Adrenal gland (tissue), 9 donors: ENCODE measurements at regions not wholly inside any gene's neighbourhood (a gene's known extent, or its start where the extent isn't known, plus 50 kb on each side); places are given as distances from the start of the nearest gene placed in this dataset.

Source experiments
- DNase-seq, 7 donors: peaks; one replicate each; pipeline ENCODE4 v3.0.0-alpha.2; 2019 to 2020
- H3K27ac ChIP-seq, 5 donors: fragments of 200-600 bp; sonication (generic) in 4 of 5; 1 replicate in 3 of 5; 2 replicates in 2 of 5; pipeline versions ENCODE4 v1.5.1 to v1.8.0; 2016 to 2020; ENCODE audit warnings: mild to moderate bottlenecking in 1 of 5
- H3K27me3 ChIP-seq: fragments of 200-600 bp; 2 replicates; pipeline ENCODE4 v1.8.0; 2021
- H3K36me3 ChIP-seq, 2 donors: fragments of 200-600 bp; replicated peaks in 1 of 2; 1 replicate in 1 of 2; 2 replicates in 1 of 2; pipeline versions ENCODE4 v1.5.1 to v1.8.0; 2018 to 2022
- H3K4me1 ChIP-seq, 2 donors: fragments of 200-600 bp; replicated peaks in 1 of 2; 1 replicate in 1 of 2; 2 replicates in 1 of 2; pipeline versions ENCODE4 v1.5.1 to v1.8.0; 2018 to 2021
- H3K4me3 ChIP-seq, 4 donors: fragments of 200-600 bp; sonication (generic) in 3 of 4; one replicate each; pipeline ENCODE4 v1.5.1; 2016 to 2018
- H3K9me3 ChIP-seq, 3 donors: fragments of 200-600 bp; sonication (generic) in 1 of 3; replicated peaks in 1 of 3; 1 replicate in 2 of 3; 2 replicates in 1 of 3; pipeline versions ENCODE4 v1.5.1 to v1.8.0; 2016 to 2021
- POLR2A ChIP-seq, 2 donors: fragments of 450-650 bp; IDR thresholded peaks; one replicate each; pipeline ENCODE4 v1.6.1; 2017; ENCODE audit warnings: antibody characterized with exemption in 2 of 2, mild to moderate bottlenecking in 2 of 2, moderate library complexity in 1 of 2
- WGBS, 4 donors: extraction: QIAGEN DNeasy Blood & Tissue Kit in 2 of 4; methylation state at CpG; one replicate each; pipeline versions ENCODE4 v1.1.5 to v1.1.7; 2013 to 2017; 5-methylcytosine and 5-hydroxymethylcytosine counted together
- intact Hi-C, 2 donors: fragments of 100-400 bp; cut with DNase I; formaldehyde crosslinking; loops; one replicate each; pipeline versions ENCODE4 v1.14.1 to v1.15.0; 2022 to 2023
- TF ChIP-seq, protein P1 (sequence below), 6 experiments: fragments of 450-650 bp in 4 of 6; fragments of 200-600 bp in 2 of 6; sonication (generic) in 1 of 6; IDR thresholded peaks; 1 replicate in 5 of 6; 2 replicates in 1 of 6; pipeline versions ENCODE4 v1.5.1 to v1.8.0; 2016 to 2021; ENCODE audit warnings: antibody characterized with exemption in 6 of 6, mild to moderate bottlenecking in 2 of 6, moderate library complexity in 1 of 6
- donor health status: healthy with polysubstance abuse.
- donor health status: Bipolar disorder and iron deficiency.
- donor health status: DM: yes; HTN: yes; CAD: no.
- donor health status: DM: no; HTN: no; CAD: no.
- donor health status: DM: no; HTN: no; CAD: no.

DNA sequence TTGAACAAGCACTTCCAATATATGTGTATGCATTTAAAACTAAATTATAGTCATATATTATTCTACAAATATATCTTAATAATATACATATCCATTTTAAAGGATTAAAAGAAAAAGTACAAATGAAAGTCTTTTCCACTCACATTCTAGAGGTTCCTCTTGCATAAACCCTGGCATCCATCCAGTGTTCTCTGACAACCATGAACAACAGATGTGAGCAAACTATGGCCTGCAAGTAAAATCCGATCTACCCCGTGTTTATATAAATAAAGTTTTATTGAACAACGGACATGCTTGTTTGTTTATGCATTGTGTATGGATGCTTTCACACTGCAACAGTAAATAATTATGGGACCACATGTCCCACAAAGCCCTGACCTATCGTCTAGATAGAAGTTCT, 1122.3 kb downstream of the EPHA7 start:
- no peaks in the 10 kb centered on the region for H3K27me3 ChIP-seq

DNA sequence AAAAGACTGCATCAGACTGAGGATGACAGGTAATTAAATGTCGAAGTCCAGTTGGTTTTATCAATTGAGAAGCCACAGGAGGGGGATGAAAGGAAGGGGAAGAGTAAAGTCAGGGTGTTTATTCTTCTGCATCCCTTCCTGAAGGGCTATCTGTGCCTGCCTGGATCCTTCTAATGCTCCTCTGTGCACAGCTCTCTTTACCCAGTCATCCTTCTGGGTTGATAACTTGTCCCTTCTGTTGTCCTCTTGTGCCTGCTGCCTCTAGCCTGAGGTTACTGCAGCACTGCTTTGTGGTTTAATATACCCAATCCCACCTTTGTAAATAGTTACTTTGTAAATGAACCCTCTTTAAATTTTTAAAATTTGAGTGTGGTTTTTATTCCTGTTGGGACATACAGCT, 1127.3 kb downstream of the EPHA7 start:
- Histone ChIP-seq H3K4me3 (no peak overlapping the region), H3K27ac (no peak overlapping the region), H3K9me3 (no peaks in the 10 kb centered on the region), H3K36me3 (no peaks in the 10 kb centered on the region), H3K4me1 (no peaks in the 10 kb centered on the region), H3K27me3 (no peaks in the 10 kb centered on the region)
- intact Hi-C loops = no loop called here
- TF ChIP-seq, protein P1, sequence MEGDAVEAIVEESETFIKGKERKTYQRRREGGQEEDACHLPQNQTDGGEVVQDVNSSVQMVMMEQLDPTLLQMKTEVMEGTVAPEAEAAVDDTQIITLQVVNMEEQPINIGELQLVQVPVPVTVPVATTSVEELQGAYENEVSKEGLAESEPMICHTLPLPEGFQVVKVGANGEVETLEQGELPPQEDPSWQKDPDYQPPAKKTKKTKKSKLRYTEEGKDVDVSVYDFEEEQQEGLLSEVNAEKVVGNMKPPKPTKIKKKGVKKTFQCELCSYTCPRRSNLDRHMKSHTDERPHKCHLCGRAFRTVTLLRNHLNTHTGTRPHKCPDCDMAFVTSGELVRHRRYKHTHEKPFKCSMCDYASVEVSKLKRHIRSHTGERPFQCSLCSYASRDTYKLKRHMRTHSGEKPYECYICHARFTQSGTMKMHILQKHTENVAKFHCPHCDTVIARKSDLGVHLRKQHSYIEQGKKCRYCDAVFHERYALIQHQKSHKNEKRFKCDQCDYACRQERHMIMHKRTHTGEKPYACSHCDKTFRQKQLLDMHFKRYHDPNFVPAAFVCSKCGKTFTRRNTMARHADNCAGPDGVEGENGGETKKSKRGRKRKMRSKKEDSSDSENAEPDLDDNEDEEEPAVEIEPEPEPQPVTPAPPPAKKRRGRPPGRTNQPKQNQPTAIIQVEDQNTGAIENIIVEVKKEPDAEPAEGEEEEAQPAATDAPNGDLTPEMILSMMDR (IDR thresholded peaks at IDR 0.05) = no peak
- TF ChIP-seq POLR2A (IDR thresholded peaks at IDR 0.05) = no peak
- 58 to 66% (median 63%) methylated on average over 1 of the region's 1 CpG for WGBS, 4 donors
- no peak for DNase-seq

More for the DNA sequence above, 1122.3 kb downstream of the EPHA7 start:
- no peak for DNase-seq
- Histone ChIP-seq H3K4me3 (no peak overlapping the region), H3K36me3 (no peaks in the 10 kb centered on the region), H3K27ac (no peak overlapping the region), H3K9me3 (no peaks in the 10 kb centered on the region), H3K4me1 (no peaks in the 10 kb centered on the region)
- WGBS, 4 donors = 79 to 83% (median 80%) methylated on average over 4 of the region's 4 CpGs
- no peak for TF ChIP-seq POLR2A (IDR thresholded peaks at IDR 0.05)
- TF ChIP-seq, protein P1 (IDR thresholded peaks at IDR 0.05) = no peak
- intact Hi-C loops = no loop called here

DNA sequence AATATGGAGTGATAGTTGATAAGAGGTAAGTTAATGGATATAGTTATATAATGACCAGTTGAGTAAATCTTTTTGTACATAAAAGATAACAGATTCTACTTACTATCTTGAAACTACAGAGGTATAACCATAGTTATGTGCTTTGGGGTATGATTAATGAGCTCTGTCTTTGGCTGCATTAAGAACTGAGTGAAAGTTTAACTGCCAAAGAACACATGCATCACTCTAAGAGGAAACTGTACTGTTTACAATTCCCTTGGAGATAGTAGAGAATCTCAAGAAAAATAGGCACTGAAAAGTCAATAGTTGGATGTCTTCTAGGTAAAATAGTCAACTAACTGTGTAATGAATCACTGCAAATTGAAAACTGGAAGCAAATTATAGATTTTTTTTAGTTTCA, 1129.5 kb downstream of the EPHA7 start:
- Histone ChIP-seq H3K36me3 (no peaks in the 10 kb centered on the region), H3K4me3 (no peak overlapping the region), H3K9me3 (no peaks in the 10 kb centered on the region), H3K27me3 (no peaks in the 10 kb centered on the region), H3K27ac (no peak overlapping the region), H3K4me1 (no peaks in the 10 kb centered on the region)
- intact Hi-C loops = no loop called here
- TF ChIP-seq POLR2A (IDR thresholded peaks at IDR 0.05) = no peak
- TF ChIP-seq, protein P1 (IDR thresholded peaks at IDR 0.05) = no peak
- no peak for DNase-seq

DNA sequence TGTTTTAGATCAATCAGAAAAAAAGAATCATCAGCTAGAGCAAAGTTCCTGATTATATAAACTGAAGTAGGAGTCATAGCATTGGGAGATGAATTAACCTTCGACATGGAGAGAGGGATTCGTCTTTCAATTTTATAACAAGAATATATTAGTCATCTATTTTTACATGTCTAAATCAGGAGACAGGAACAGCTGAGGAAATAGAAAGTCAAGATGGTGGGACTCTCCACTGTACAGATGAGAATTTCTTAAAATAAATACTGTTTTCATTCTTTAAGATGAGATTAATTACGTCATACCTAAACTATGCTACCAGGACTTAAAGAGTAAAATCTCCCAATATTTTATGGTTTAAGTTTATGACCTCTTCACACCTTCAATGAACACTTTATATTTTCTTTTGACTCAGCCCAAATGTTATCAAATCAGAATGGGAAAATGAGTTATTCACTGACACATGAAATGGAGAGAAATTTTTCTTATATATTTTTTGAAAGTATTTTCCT, 1137.7 kb downstream of the EPHA7 start:
- 31 to 37% (median 36%) methylated on average over 3 of the region's 3 CpGs for WGBS, 4 donors
- Histone ChIP-seq H3K27me3 (no peaks in the 10 kb centered on the region), H3K36me3 (no peaks in the 10 kb centered on the region), H3K4me1 (no peaks in the 10 kb centered on the region), H3K4me3 (no peak overlapping the region), H3K9me3 (no peaks in the 10 kb centered on the region), H3K27ac (no peak overlapping the region)
- intact Hi-C loops = no loop called here
- TF ChIP-seq, protein P1 (IDR thresholded peaks at IDR 0.05) = no peak
- DNase-seq = no peak
